ENCODE measurements at regions not wholly inside any gene's neighbourhood (a gene's known extent, or its start where the extent isn't known, plus 50 kb on each side); places are given as distances from the start of the nearest gene placed in this dataset.

- no peak for DNase-seq
Observed at GRCh38 chr3:132239587-132239986, 77.6 kb upstream of the ACP3 start.

GRCh38 chr3:132241776-132242514 lies 75.3 kb upstream of the ACP3 start:
- no peak for DNase-seq

GRCh38 chr3:132242790-132243189 lies 74.4 kb upstream of the ACP3 start:
- no peak for DNase-seq

- no peak for DNase-seq
Observed at GRCh38 chr3:132245552-132246142, 71.6 kb upstream of the ACP3 start.

GRCh38 chr3:132246212-132246611 lies 71.0 kb upstream of the ACP3 start:
- no peak for DNase-seq

- DNase-seq, result no peak
Observed at GRCh38 chr3:132247211-132247610, 70.0 kb upstream of the ACP3 start.

GRCh38 chr3:132248490-132248889 lies 68.7 kb upstream of the ACP3 start:
- no peak for DNase-seq

- DNase-seq, result no peak
Observed at GRCh38 chr3:132253262-132253878, 63.8 kb upstream of the ACP3 start.

GRCh38 chr3:132254076-132254755 lies 63.0 kb upstream of the ACP3 start:
- DNase-seq, result no peak

- DNase-seq, result no peak
Observed at GRCh38 chr3:132255041-132255745, 62.0 kb upstream of the ACP3 start.

- DNase-seq, result no peak
Observed at GRCh38 chr3:132256989-132257388, 60.2 kb upstream of the ACP3 start.

- DNase-seq, result no peak
Observed at GRCh38 chr3:132261506-132261905, 55.7 kb upstream of the ACP3 start.

GRCh38 chr3:132262305-132262704 lies 54.9 kb upstream of the ACP3 start:
- DNase-seq, result no peak

GRCh38 chr3:132262956-132263355 lies 54.3 kb upstream of the ACP3 start:
- DNase-seq, result no peak

- DNase-seq, result no peak
Observed at GRCh38 chr3:132265028-132265427, 52.2 kb upstream of the ACP3 start.

GRCh38 chr3:132265488-132265887 lies 51.7 kb upstream of the ACP3 start:
- no peak for DNase-seq

- no peak for DNase-seq
Observed at GRCh38 chr3:132267391-132267993, 49.7 kb upstream of the ACP3 start.

Data from stimulated activated CD8-positive, alpha-beta memory T cell treated with anti-CD3 and anti-CD28 coated beads, Interleukin-4, amount 100 ng/mL, for 48 hours (primary cell).